ENCODE measurements at regions not wholly inside any gene's neighbourhood (a gene's known extent, or its start where the extent isn't known, plus 50 kb on each side); places are given as distances from the start of the nearest gene placed in this dataset.

- CTCF ChIA-PET: interaction anchor here (0.7 kb wide), 1 partner anchor 959 kb away, joined by 3 read pairs; no protein-coding TSS in a partner anchor
- TF ChIP-seq EZH2 (IDR thresholded peaks at IDR 0.05; ENCODE audit: low read length, unreplicated experiment) (no peak), EZH2phosphoT487 (IDR thresholded peaks at IDR 0.05; ENCODE audit: borderline replicate concordance, low read length) (no peak), CTCF (conservative IDR thresholded peaks at IDR 0.05; ENCODE audit: low read depth, low read length) (no peak)
Measured at GRCh38 chr3:178318941-178319816, 217.1 kb upstream of the KCNMB2 start.

GRCh38 chr3:178320456-178321351, 215.5 kb upstream of the KCNMB2 start:
- Histone ChIP-seq H2AFZ (ENCODE audit: low read length) (no peak overlapping the region), H3K79me2 (ENCODE audit: low read length) (no peaks in the 10 kb centered on the region), H3K9me3 (ENCODE audit: low read length) (no peaks in the 10 kb centered on the region), H3K9ac (ENCODE audit: low read length) (no peak overlapping the region), H3K9me2 (replicated peaks; ENCODE audit: low read length) (no peaks in the 10 kb centered on the region), H3K4me1 (ENCODE audit: insufficient read depth, low read length) (no peaks in the 10 kb centered on the region), H3K27me3 (ENCODE audit: low read length) (no peaks in the 10 kb centered on the region), H3K4me2 (ENCODE audit: low read length) (no peak overlapping the region), H3K36me3 (ENCODE audit: low read depth, low read length) (no peaks in the 10 kb centered on the region), H3K27ac (ENCODE audit: low read length) (no peak overlapping the region), H3F3A (ENCODE audit: low read length, unreplicated experiment) (no peaks in the 10 kb centered on the region), H3K4me3 (ENCODE audit: low read length) (no peak overlapping the region), H4K20me1 (ENCODE audit: low read length) (no peaks in the 10 kb centered on the region)
- POLR2A ChIA-PET (ENCODE audit: unreplicated experiment): no interaction called here
- CTCF ChIA-PET: no interaction called here
- intact Hi-C loops (cut with micrococcal nuclease): loop anchor here (10.0 kb wide), 4 partner anchors 166 to 846 kb away; no protein-coding TSS in a partner anchor
- DNase-seq: peak; percentile 28
- TF ChIP-seq CTCF (conservative IDR thresholded peaks at IDR 0.05; ENCODE audit: low read depth, low read length) (no peak), EZH2 (IDR thresholded peaks at IDR 0.05; ENCODE audit: low read length, unreplicated experiment) (no peak), EZH2phosphoT487 (IDR thresholded peaks at IDR 0.05; ENCODE audit: borderline replicate concordance, low read length) (no peak)
- ATAC-seq: 0 out of 2 replicates have a peak, but pooled peaks have one; percentile 37
- no TSS peak for BruUV-seq (replicated peaks)

More at GRCh38 chr3:178318941-178319816, 217.1 kb upstream of the KCNMB2 start:
- Histone ChIP-seq H4K20me1 (ENCODE audit: low read length) (no peaks in the 10 kb centered on the region), H3K79me2 (ENCODE audit: low read length) (no peaks in the 10 kb centered on the region), H3K4me1 (ENCODE audit: insufficient read depth, low read length) (no peaks in the 10 kb centered on the region), H2AFZ (ENCODE audit: low read length) (no peak overlapping the region), H3F3A (ENCODE audit: low read length, unreplicated experiment) (no peaks in the 10 kb centered on the region), H3K4me3 (ENCODE audit: low read length) (no peak overlapping the region), H3K36me3 (ENCODE audit: low read depth, low read length) (no peaks in the 10 kb centered on the region), H3K9ac (ENCODE audit: low read length) (no peak overlapping the region), H3K9me2 (replicated peaks; ENCODE audit: low read length) (no peaks in the 10 kb centered on the region), H3K4me2 (ENCODE audit: low read length) (no peak overlapping the region), H3K9me3 (ENCODE audit: low read length) (no peaks in the 10 kb centered on the region), H3K27ac (ENCODE audit: low read length) (no peak overlapping the region), H3K27me3 (ENCODE audit: low read length) (no peaks in the 10 kb centered on the region)
- no peak for DNase-seq
- intact Hi-C loops (cut with micrococcal nuclease): no loop called here
- no peak for ATAC-seq
- no TSS peak for BruUV-seq (replicated peaks)
- POLR2A ChIA-PET (ENCODE audit: unreplicated experiment): no interaction called here

All from PC-3 (cell line).